GM21825 (cell line): ENCODE measurements at regions not wholly inside any gene's neighbourhood (a gene's known extent, or its start where the extent isn't known, plus 50 kb on each side); places are given as distances from the start of the nearest gene placed in this dataset.

Source experiments
- ATAC-seq: cut with Tn5 transposase; IDR thresholded peaks from one replicate; pipeline ENCODE4 v1.9.1; 2021; ENCODE audit warnings: mild to moderate bottlenecking, moderate library complexity; ENCODE audit not compliant: unreplicated experiment

- ATAC-seq: no peak
Measured at GRCh38 chr2:41865263-41865662, 182.6 kb upstream of the PKDCC start.

GRCh38 chr2:41867553-41867952 is 180.3 kb upstream of the PKDCC start:
- ATAC-seq: no peak

- no peak for ATAC-seq
Measured at GRCh38 chr2:41869542-41870264, 178.1 kb upstream of the PKDCC start.

- ATAC-seq: no peak
Measured at GRCh38 chr2:41870265-41870585, 177.6 kb upstream of the PKDCC start.

GRCh38 chr2:41871080-41871479 is 176.7 kb upstream of the PKDCC start:
- no peak for ATAC-seq

- ATAC-seq: no peak
Measured at GRCh38 chr2:41872646-41873045, 175.2 kb upstream of the PKDCC start.

GRCh38 chr2:41873102-41874031 is 174.5 kb upstream of the PKDCC start:
- ATAC-seq: no peak

- ATAC-seq: no peak
Measured at GRCh38 chr2:41877114-41877678, 170.6 kb upstream of the PKDCC start.

- ATAC-seq: no peak
Measured at GRCh38 chr2:41878056-41878455, 169.8 kb upstream of the PKDCC start.

- no peak for ATAC-seq
Measured at GRCh38 chr2:41878716-41879234, 169.0 kb upstream of the PKDCC start.

- ATAC-seq: no peak
Measured at GRCh38 chr2:41879235-41879916, 168.4 kb upstream of the PKDCC start.

GRCh38 chr2:41880561-41881243 is 167.1 kb upstream of the PKDCC start:
- ATAC-seq: no peak

GRCh38 chr2:41881249-41881648 is 166.6 kb upstream of the PKDCC start:
- ATAC-seq: no peak

GRCh38 chr2:41884718-41885117 is 163.1 kb upstream of the PKDCC start:
- ATAC-seq: no peak

GRCh38 chr2:41886145-41886664 is 161.6 kb upstream of the PKDCC start:
- ATAC-seq: no peak

- ATAC-seq: no peak
Measured at GRCh38 chr2:41886757-41887156, 161.1 kb upstream of the PKDCC start.

GRCh38 chr2:41890341-41890740 is 157.5 kb upstream of the PKDCC start:
- no peak for ATAC-seq

GRCh38 chr2:41892476-41892875 is 155.3 kb upstream of the PKDCC start:
- ATAC-seq: no peak

GRCh38 chr2:41894563-41895333 is 153.1 kb upstream of the PKDCC start:
- ATAC-seq: no peak

GRCh38 chr2:41895334-41895664 is 152.5 kb upstream of the PKDCC start:
- no peak for ATAC-seq
